Ovary (tissue), 7 donors: ENCODE measurements at regions not wholly inside any gene's neighbourhood (a gene's known extent, or its start where the extent isn't known, plus 50 kb on each side); places are given as distances from the start of the nearest gene placed in this dataset.

ENCODE experiments used
- DNase-seq, 5 donors: peaks; one replicate each; pipeline ENCODE4 v3.0.0-alpha.2; 2019 to 2020
- H3K27ac ChIP-seq, 2 donors: fragments of 200-600 bp; one replicate each; pipeline versions ENCODE4 v1.5.1 to v1.8.0; 2019 to 2022
- H3K27me3 ChIP-seq: fragments of 200-600 bp; one replicate; pipeline ENCODE4 v1.8.0; 2022
- H3K36me3 ChIP-seq: fragments of 200-600 bp; sonication (generic); one replicate; pipeline ENCODE4 v1.5.1; 2019
- H3K4me1 ChIP-seq: one replicate; pipeline ENCODE4 v1.8.1; 2013; ENCODE audit warnings: mild to moderate bottlenecking, moderate library complexity; ENCODE audit not compliant: insufficient read depth
- H3K4me3 ChIP-seq: fragments of 200-600 bp; sonication (generic); one replicate; pipeline ENCODE4 v1.5.1; 2017
- H3K9me3 ChIP-seq, 2 donors: fragments of 200-600 bp in 1 of 2; sonication (generic) in 1 of 2; one replicate each; pipeline versions ENCODE4 v1.5.1 to v1.8.1; 2013 to 2019; ENCODE audit warnings: mild to moderate bottlenecking in 1 of 2, moderate library complexity in 1 of 2
- EP300 ChIP-seq: sonication (generic); formaldehyde crosslinking; IDR thresholded peaks from one replicate; pipeline ENCODE4 v1.6.1; 2017; ENCODE audit warnings: antibody characterized with exemption
- POLR2A ChIP-seq: fragments of 450-650 bp; IDR thresholded peaks from one replicate; pipeline ENCODE4 v1.6.1; 2017; ENCODE audit warnings: antibody characterized with exemption, mild to moderate bottlenecking, moderate library complexity
- WGBS, 3 donors: extraction: QIAGEN DNeasy Blood & Tissue Kit in 1 of 3; methylation state at CpG; one replicate each; pipeline versions ENCODE4 v1.1.5 to v1.1.7; 2013 to 2017; 5-methylcytosine and 5-hydroxymethylcytosine counted together
- intact Hi-C, 4 donors: fragments of 100-400 bp; cut with DNase I; formaldehyde crosslinking; loops; one replicate each; pipeline versions ENCODE4 v1.11.0 to v1.15.1; 2022 to 2023
- TF ChIP-seq, protein P1 (sequence below), 3 donors: fragments of 450-650 bp in 2 of 3; fragments of 200-600 bp in 1 of 3; IDR thresholded peaks; one replicate each; pipeline versions ENCODE4 v1.5.1 to v1.8.0; 2016 to 2022; ENCODE audit warnings: antibody characterized with exemption in 3 of 3, mild to moderate bottlenecking in 1 of 3
- donor health status: DM: no; HTN: no; CAD: no; lungs with moderate emphysema.
- donor health status: DM: no; HTN: no; CAD: no.
- donor health status: Bipolar disorder and iron deficiency.
- donor health status: DM: no; HTN: no; CAD: no.
- donor health status: DM: yes; HTN: yes; CAD: no.

- no peak overlapping the region for H3K27ac ChIP-seq
- no peak overlapping the region for H3K4me3 ChIP-seq
- no peaks in the 10 kb centered on the region for H3K9me3 ChIP-seq
- no peaks in the 10 kb centered on the region for H3K27me3 ChIP-seq
- no peaks in the 10 kb centered on the region for H3K36me3 ChIP-seq
- 58 to 66% (median 62%) methylated on average over 2 of the region's 2 CpGs for WGBS, 3 donors
- intact Hi-C loops: no loop called here
- DNase-seq: no peak
- TF ChIP-seq EP300 (no peak), POLR2A (no peak)
- TF ChIP-seq, protein P1, sequence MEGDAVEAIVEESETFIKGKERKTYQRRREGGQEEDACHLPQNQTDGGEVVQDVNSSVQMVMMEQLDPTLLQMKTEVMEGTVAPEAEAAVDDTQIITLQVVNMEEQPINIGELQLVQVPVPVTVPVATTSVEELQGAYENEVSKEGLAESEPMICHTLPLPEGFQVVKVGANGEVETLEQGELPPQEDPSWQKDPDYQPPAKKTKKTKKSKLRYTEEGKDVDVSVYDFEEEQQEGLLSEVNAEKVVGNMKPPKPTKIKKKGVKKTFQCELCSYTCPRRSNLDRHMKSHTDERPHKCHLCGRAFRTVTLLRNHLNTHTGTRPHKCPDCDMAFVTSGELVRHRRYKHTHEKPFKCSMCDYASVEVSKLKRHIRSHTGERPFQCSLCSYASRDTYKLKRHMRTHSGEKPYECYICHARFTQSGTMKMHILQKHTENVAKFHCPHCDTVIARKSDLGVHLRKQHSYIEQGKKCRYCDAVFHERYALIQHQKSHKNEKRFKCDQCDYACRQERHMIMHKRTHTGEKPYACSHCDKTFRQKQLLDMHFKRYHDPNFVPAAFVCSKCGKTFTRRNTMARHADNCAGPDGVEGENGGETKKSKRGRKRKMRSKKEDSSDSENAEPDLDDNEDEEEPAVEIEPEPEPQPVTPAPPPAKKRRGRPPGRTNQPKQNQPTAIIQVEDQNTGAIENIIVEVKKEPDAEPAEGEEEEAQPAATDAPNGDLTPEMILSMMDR (IDR thresholded peaks at IDR 0.05): no peak
- no peaks in the 10 kb centered on the region for H3K4me1 ChIP-seq
These were observed 475.7 kb upstream of the REG3G start for GRCh38 chr2:78549766-78550165.

GRCh38 chr2:78553866-78554647, 471.4 kb upstream of the REG3G start:
- intact Hi-C loops: no loop called here
- Histone ChIP-seq H3K36me3 (no peaks in the 10 kb centered on the region), H3K4me1 (no peaks in the 10 kb centered on the region), H3K9me3 (no peaks in the 10 kb centered on the region), H3K27ac (no peak overlapping the region), H3K27me3 (no peaks in the 10 kb centered on the region), H3K4me3 (no peak overlapping the region)
- TF ChIP-seq, protein P1 (IDR thresholded peaks at IDR 0.05): no peak
- TF ChIP-seq EP300 (no peak), POLR2A (no peak)
- no peak for DNase-seq
- 41 to 43% (median 42%) methylated on average over 3 of the region's 3 CpGs for whole genome bisulfite sequencing, 3 donors

DNA sequence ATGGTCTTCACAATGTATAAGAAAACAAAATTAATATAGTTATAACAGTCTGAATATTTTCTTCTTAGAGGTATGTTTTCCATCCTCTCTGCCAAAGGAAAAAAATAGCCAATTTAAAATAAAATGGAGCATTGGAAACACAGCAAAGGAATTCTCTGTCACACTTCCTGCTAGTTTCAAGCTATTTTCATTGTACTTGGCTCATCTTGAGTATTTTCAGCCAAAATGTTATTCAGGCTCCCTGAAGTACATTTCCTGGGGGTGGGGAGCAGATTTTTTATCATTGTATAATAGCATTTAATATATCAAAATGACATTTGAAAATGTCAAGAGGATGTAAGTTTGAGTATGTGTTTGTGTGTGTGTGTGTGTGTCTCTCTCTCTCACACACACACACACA, 463.6 kb upstream of the REG3G start:
- intact Hi-C loops: no loop called here
- Histone ChIP-seq H3K4me1 (no peaks in the 10 kb centered on the region), H3K27ac (no peak overlapping the region), H3K4me3 (no peak overlapping the region), H3K9me3 (no peaks in the 10 kb centered on the region), H3K36me3 (no peaks in the 10 kb centered on the region), H3K27me3 (no peaks in the 10 kb centered on the region)
- TF ChIP-seq POLR2A: no peak
- no peak for TF ChIP-seq EP300
- TF ChIP-seq, protein P1 (IDR thresholded peaks at IDR 0.05): no peak
- DNase-seq: no peak

GRCh38 chr2:78564666-78565065, 460.8 kb upstream of the REG3G start:
- no peak for TF ChIP-seq POLR2A
- TF ChIP-seq EP300: no peak
- TF ChIP-seq, protein P1 (IDR thresholded peaks at IDR 0.05): no peak
- no peak for DNase-seq
- no peak overlapping the region for H3K4me3 ChIP-seq

More at GRCh38 chr2:78564666-78565065, 460.8 kb upstream of the REG3G start:
- Histone ChIP-seq H3K36me3 (no peaks in the 10 kb centered on the region), H3K27ac (no peak overlapping the region), H3K27me3 (no peaks in the 10 kb centered on the region), H3K9me3 (no peaks in the 10 kb centered on the region), H3K4me1 (no peaks in the 10 kb centered on the region)
- intact Hi-C loops: no loop called here
